Liver (tissue), 3 donors: ENCODE measurements at regions not wholly inside any gene's neighbourhood (a gene's known extent, or its start where the extent isn't known, plus 50 kb on each side); places are given as distances from the start of the nearest gene placed in this dataset.
"Not testable (repeated sequence)": the region's sequence is repeated elsewhere in the genome, so short reads cannot be mapped to it uniquely, and the experiment has no call there.

Source experiments
- ATF3 ChIP-seq: IDR thresholded peaks from 2 replicates; pipeline ENCODE4 v1.6.1; 2016; ENCODE audit warnings: antibody characterized with exemption
- CTCF ChIP-seq: fragments of 150-350 bp; IDR thresholded peaks from 2 replicates; pipeline ENCODE4 v1.5.1; 2017; ENCODE audit warnings: improper control_type of control experiment, low read depth, low read length; ENCODE audit not compliant: missing input control
- EGR1 ChIP-seq, 2 donors: IDR thresholded peaks; 2 replicates each; pipeline ENCODE4 v1.6.1; 2016 to 2018; ENCODE audit warnings: antibody characterized with exemption in 2 of 2, low read depth in 2 of 2
- FOXA1 ChIP-seq: IDR thresholded peaks from 2 replicates; pipeline ENCODE4 v1.6.1; 2016; ENCODE audit warnings: antibody characterized with exemption
- GABPA ChIP-seq, 2 donors: IDR thresholded peaks in 1 of 2; conservative IDR thresholded peaks in 1 of 2; 2 replicates each; pipeline ENCODE4 v1.6.1; 2016; ENCODE audit warnings: antibody characterized with exemption in 2 of 2, mild to moderate bottlenecking in 1 of 2, moderate library complexity in 1 of 2
- JUND ChIP-seq, 2 donors: IDR thresholded peaks; 2 replicates each; pipeline ENCODE4 v1.6.1; 2016; ENCODE audit warnings: antibody characterized with exemption in 2 of 2
- RAD21 ChIP-seq, 2 donors: IDR thresholded peaks; 2 replicates each; pipeline ENCODE4 v1.6.1; 2016; ENCODE audit warnings: antibody characterized with exemption in 2 of 2, mild to moderate bottlenecking in 2 of 2
- REST ChIP-seq: IDR thresholded peaks from 2 replicates; pipeline ENCODE4 v1.6.1; 2016; ENCODE audit warnings: antibody characterized with exemption, mild to moderate bottlenecking
- SP1 ChIP-seq: IDR thresholded peaks from 2 replicates; pipeline ENCODE4 v1.6.1; 2018; ENCODE audit warnings: antibody characterized with exemption, mild to moderate bottlenecking
- TAF1 ChIP-seq: conservative IDR thresholded peaks from 2 replicates; pipeline ENCODE4 v1.6.1; 2016; ENCODE audit warnings: antibody characterized with exemption, mild to moderate bottlenecking
- YY1 ChIP-seq: IDR thresholded peaks from 2 replicates; pipeline ENCODE4 v1.6.1; 2016; ENCODE audit warnings: antibody characterized with exemption, mild to moderate bottlenecking
- ZBTB33 ChIP-seq: IDR thresholded peaks from 2 replicates; pipeline ENCODE4 v1.6.1; 2016; ENCODE audit warnings: antibody characterized with exemption
- donor health status: healthy.
- donor health status: healthy.

GRCh38 chr22:12626894-12627293 lies 2901.1 kb upstream of the OR11H1 start:
- TF ChIP-seq JUND (IDR thresholded peaks at IDR 0.05); CTCF; YY1; GABPA (IDR thresholded peaks at IDR 0.05 in 1 of 2, conservative IDR thresholded peaks at IDR 0.05 in 1 of 2); RAD21 (IDR thresholded peaks at IDR 0.05); SP1; REST; FOXA1; TAF1; ZBTB33; ATF3; EGR1 (IDR thresholded peaks at IDR 0.05; ENCODE audit: low read depth in 2 of 2): not testable (repeated sequence)
